Left lung (tissue), 4 donors: ENCODE measurements at regions not wholly inside any gene's neighbourhood (a gene's known extent, or its start where the extent isn't known, plus 50 kb on each side); places are given as distances from the start of the nearest gene placed in this dataset.

ENCODE experiments used
- ATAC-seq: fragments of 200-7000 bp; cut with Tn5 transposase; one replicate; pipeline ENCODE4 v1.9.1; 2020; ENCODE audit warnings: moderate library complexity
- DNase-seq, 4 donors: peaks; one replicate each; pipeline ENCODE4 v3.0.0-alpha.2; 2013 to 2020
- H3K27ac ChIP-seq, 2 donors: fragments of 200-600 bp; sonication (generic) in 1 of 2; one replicate each; pipeline versions ENCODE4 v1.5.0 to v1.8.0; 2020 to 2021
- H3K27me3 ChIP-seq, 2 donors: fragments of 200-600 bp; sonication (generic) in 1 of 2; one replicate each; pipeline versions ENCODE4 v1.5.0 to v1.8.0; 2020 to 2021
- H3K36me3 ChIP-seq, 2 donors: fragments of 200-600 bp; sonication (generic) in 1 of 2; one replicate each; pipeline versions ENCODE4 v1.5.0 to v1.8.0; 2020 to 2021
- H3K4me1 ChIP-seq, 2 donors: fragments of 200-600 bp; one replicate each; pipeline ENCODE4 v1.8.0; 2021
- H3K4me3 ChIP-seq, 2 donors: fragments of 200-600 bp; sonication (generic) in 1 of 2; one replicate each; pipeline versions ENCODE4 v1.5.0 to v1.8.0; 2020 to 2021; ENCODE audit warnings: mild to moderate bottlenecking in 1 of 2
- H3K9me3 ChIP-seq, 2 donors: fragments of 200-600 bp; sonication (generic) in 1 of 2; one replicate each; pipeline versions ENCODE4 v1.5.0 to v1.8.0; 2020 to 2021
- intact Hi-C, 2 donors: fragments of 100-400 bp; cut with DNase I; formaldehyde crosslinking; loops; one replicate each; pipeline versions ENCODE4 v1.11.2 to v1.14.2; 2022
- TF ChIP-seq, protein P1 (sequence below), 2 donors: fragments of 200-600 bp; sonication (generic) in 1 of 2; IDR thresholded peaks; one replicate each; pipeline versions ENCODE4 v1.5.0 to v1.8.0; 2021; ENCODE audit warnings: antibody characterized with exemption in 2 of 2
- donor health status: DM: no; HTN: yes; CAD: no.
- donor health status: DM: no; HTN: no; CAD: no.

- no peak overlapping the region for H3K4me3 ChIP-seq
- TF ChIP-seq, protein P1, sequence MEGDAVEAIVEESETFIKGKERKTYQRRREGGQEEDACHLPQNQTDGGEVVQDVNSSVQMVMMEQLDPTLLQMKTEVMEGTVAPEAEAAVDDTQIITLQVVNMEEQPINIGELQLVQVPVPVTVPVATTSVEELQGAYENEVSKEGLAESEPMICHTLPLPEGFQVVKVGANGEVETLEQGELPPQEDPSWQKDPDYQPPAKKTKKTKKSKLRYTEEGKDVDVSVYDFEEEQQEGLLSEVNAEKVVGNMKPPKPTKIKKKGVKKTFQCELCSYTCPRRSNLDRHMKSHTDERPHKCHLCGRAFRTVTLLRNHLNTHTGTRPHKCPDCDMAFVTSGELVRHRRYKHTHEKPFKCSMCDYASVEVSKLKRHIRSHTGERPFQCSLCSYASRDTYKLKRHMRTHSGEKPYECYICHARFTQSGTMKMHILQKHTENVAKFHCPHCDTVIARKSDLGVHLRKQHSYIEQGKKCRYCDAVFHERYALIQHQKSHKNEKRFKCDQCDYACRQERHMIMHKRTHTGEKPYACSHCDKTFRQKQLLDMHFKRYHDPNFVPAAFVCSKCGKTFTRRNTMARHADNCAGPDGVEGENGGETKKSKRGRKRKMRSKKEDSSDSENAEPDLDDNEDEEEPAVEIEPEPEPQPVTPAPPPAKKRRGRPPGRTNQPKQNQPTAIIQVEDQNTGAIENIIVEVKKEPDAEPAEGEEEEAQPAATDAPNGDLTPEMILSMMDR (IDR thresholded peaks at IDR 0.05): no peak
- intact Hi-C loops: no loop called here
These were observed 69.0 kb upstream of the IL6 start for GRCh38 chr7:22658031-22658430.

DNA sequence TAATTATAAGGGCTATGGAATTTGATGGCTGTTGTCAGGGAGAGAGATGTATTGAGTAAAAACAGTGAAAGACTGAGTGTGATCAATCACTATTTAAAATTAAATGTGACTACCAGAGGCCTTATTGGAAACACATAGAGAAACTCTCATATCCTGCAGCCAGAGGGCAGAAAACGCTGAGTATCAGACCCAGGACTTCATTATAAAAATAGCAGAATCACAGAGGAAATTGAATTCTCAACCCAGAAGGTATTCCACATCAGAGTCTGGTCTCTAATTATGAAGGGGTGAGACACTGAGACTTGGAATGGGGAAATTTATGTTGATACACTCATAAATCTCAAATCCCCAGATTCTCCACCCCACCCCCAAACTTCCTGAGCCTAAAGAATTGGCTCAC lies 69.5 kb upstream of the IL6 start:
- DNase-seq: no peak
- TF ChIP-seq, protein P1 (IDR thresholded peaks at IDR 0.05): no peak
- intact Hi-C loops: no loop called here
- H3K27me3 ChIP-seq: no peaks in the 10 kb centered on the region
- no peak overlapping the region for H3K4me3 ChIP-seq
- H3K36me3 ChIP-seq: no peaks in the 10 kb centered on the region
- H3K27ac ChIP-seq: no peak overlapping the region
- H3K4me1 ChIP-seq: peaks cover 0 to 10% of the 10 kb centered on the region in 2 donors
- H3K9me3 ChIP-seq: no peaks in the 10 kb centered on the region
- no peak for ATAC-seq

More at GRCh38 chr7:22658031-22658430, 69.0 kb upstream of the IL6 start:
- no peaks in the 10 kb centered on the region for H3K9me3 ChIP-seq
- no peak for DNase-seq
- H3K27ac ChIP-seq: no peak overlapping the region
- H3K36me3 ChIP-seq: no peaks in the 10 kb centered on the region
- peaks cover 0 to 14% of the 10 kb centered on the region in 2 donors for H3K4me1 ChIP-seq
- no peaks in the 10 kb centered on the region for H3K27me3 ChIP-seq
- ATAC-seq: no peak

- TF ChIP-seq, protein P1 (IDR thresholded peaks at IDR 0.05): no peak
- no peaks in the 10 kb centered on the region for H3K27me3 ChIP-seq
- intact Hi-C loops: no loop called here
- DNase-seq (no peak), ATAC-seq (no peak)
- H3K9me3 ChIP-seq: no peaks in the 10 kb centered on the region
- no peak overlapping the region for H3K4me3 ChIP-seq
- H3K36me3 ChIP-seq: no peaks in the 10 kb centered on the region
- H3K4me1 ChIP-seq: no peaks in the 10 kb centered on the region
- no peak overlapping the region for H3K27ac ChIP-seq
These were observed 71.2 kb upstream of the IL6 start for GRCh38 chr7:22655781-22656180.

DNA sequence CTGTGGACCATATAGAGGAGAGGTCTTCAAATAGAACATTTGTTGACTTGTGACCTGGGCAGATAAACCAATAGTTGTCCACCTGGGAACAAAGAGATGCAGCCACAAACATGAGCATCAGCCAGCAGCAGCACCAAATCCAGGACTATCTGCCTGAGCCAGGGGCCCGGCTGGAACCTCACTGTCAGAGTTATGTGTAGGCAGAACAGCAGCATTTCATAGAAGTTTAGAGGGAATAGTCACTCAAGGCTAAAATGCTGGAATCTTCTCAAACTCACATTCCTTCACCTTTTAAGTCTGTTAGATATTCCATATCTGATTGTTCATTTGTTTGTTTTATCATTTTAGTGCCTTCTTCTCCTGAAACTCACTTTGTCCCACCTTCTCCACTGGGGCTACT lies 72.2 kb upstream of the IL6 start:
- Histone ChIP-seq H3K4me3 (no peak overlapping the region), H3K27ac (no peak overlapping the region), H3K9me3 (no peaks in the 10 kb centered on the region), H3K27me3 (no peaks in the 10 kb centered on the region), H3K36me3 (no peaks in the 10 kb centered on the region), H3K4me1 (no peaks in the 10 kb centered on the region)
- DNase-seq (no peak), ATAC-seq (no peak)
- intact Hi-C loops: no loop called here
- TF ChIP-seq, protein P1 (IDR thresholded peaks at IDR 0.05): no peak

DNA sequence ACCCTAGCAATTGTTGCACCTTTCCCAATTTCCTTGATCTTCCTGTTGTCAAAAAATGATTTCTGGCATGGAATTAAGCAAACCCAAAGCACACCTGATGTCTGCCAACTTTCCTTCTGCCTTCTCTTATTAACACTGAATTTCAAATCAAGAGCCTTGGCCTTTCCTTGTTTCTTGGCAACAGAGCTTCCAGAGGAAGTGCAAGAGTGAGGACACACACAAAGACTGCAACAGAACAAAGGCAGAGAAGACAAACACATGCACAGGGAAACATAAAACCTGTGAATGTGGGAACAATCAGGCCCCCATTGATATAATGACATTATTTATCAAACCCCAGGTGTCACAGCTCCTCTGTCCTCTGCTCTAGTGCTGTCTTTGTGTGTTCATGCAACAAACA lies 73.0 kb upstream of the IL6 start:
- H3K27me3 ChIP-seq: no peaks in the 10 kb centered on the region
- no peak overlapping the region for H3K4me3 ChIP-seq
- intact Hi-C loops: no loop called here
- H3K9me3 ChIP-seq: no peaks in the 10 kb centered on the region
- H3K36me3 ChIP-seq: no peaks in the 10 kb centered on the region
- TF ChIP-seq, protein P1 (IDR thresholded peaks at IDR 0.05): no peak
- no peak for DNase-seq
- no peak overlapping the region for H3K27ac ChIP-seq
- no peak for ATAC-seq
- H3K4me1 ChIP-seq: no peaks in the 10 kb centered on the region
